OCI-LY1 (cell line): ENCODE measurements at regions not wholly inside any gene's neighbourhood (a gene's known extent, or its start where the extent isn't known, plus 50 kb on each side); places are given as distances from the start of the nearest gene placed in this dataset.

Source experiments
- H2AFZ ChIP-seq: fragments of 200-600 bp; sonication (generic), shearing (Covaris generic); 2 replicates; pipeline ENCODE4 v1.6.0; 2014; ENCODE audit warnings: antibody characterized with exemption, mild to moderate bottlenecking, low read length
- H3F3A ChIP-seq: fragments of 200-600 bp; sonication (generic), shearing (Covaris generic); 2 replicates; pipeline ENCODE4 v1.6.0; 2014; ENCODE audit warnings: mild to moderate bottlenecking, antibody characterized with exemption, low read length, moderate library complexity; ENCODE audit not compliant: insufficient read depth
- H3K27ac ChIP-seq: fragments of 200-600 bp; sonication (generic); 2 replicates; pipeline ENCODE4 v1.5.1; 2014; ENCODE audit warnings: low read length, mixed run types, mild to moderate bottlenecking, low read depth; ENCODE audit not compliant: poor library complexity, severe bottlenecking
- H3K27me3 ChIP-seq: fragments of 200-600 bp; sonication (generic); 2 replicates; pipeline ENCODE4 v1.6.0; 2014; ENCODE audit warnings: antibody characterized with exemption, mild to moderate bottlenecking, low read length, moderate library complexity; ENCODE audit not compliant: insufficient read depth
- H3K36me3 ChIP-seq: fragments of 200-600 bp; sonication (generic); 2 replicates; pipeline ENCODE4 v1.6.1; 2014; ENCODE audit warnings: mild to moderate bottlenecking, antibody characterized with exemption, low read length, moderate library complexity, mixed read lengths; ENCODE audit not compliant: insufficient read depth
- H3K4me1 ChIP-seq: fragments of 200-600 bp; sonication (generic); 2 replicates; pipeline ENCODE4 v1.5.1; 2014; ENCODE audit warnings: mild to moderate bottlenecking, low read length, moderate library complexity; ENCODE audit not compliant: insufficient read depth, severe bottlenecking
- H3K4me2 ChIP-seq: fragments of 200-600 bp; sonication (generic), shearing (Covaris generic); 2 replicates; pipeline ENCODE4 v1.6.1; 2014; ENCODE audit warnings: low read length
- H3K4me3 ChIP-seq: fragments of 200-600 bp; sonication (generic); 2 replicates; pipeline ENCODE4 v1.5.1; 2014; ENCODE audit warnings: low read length, low read depth, mild to moderate bottlenecking, mixed read lengths; ENCODE audit not compliant: poor library complexity, severe bottlenecking
- H3K79me2 ChIP-seq: fragments of 200-600 bp; shearing (Covaris generic); 2 replicates; pipeline ENCODE4 v1.6.1; 2016; ENCODE audit warnings: mixed run types, low read length, mixed read lengths; ENCODE audit not compliant: insufficient read depth
- H3K9ac ChIP-seq: fragments of 200-600 bp; sonication (generic), shearing (Covaris generic); 2 replicates; pipeline ENCODE4 v1.6.1; 2014; ENCODE audit warnings: mild to moderate bottlenecking, low read length, mixed read lengths
- H3K9me2 ChIP-seq: fragments of 200-600 bp; sonication (generic), shearing (Covaris generic); 2 replicates; pipeline ENCODE4 v1.6.1; 2014; ENCODE audit warnings: low read depth, mild to moderate bottlenecking, low read length, mixed read lengths
- H3K9me3 ChIP-seq: fragments of 200-600 bp; shearing (Covaris generic); 2 replicates; pipeline ENCODE4 v1.6.1; 2014; ENCODE audit warnings: low read length, mixed read lengths
- H4K20me1 ChIP-seq: fragments of 200-600 bp; sonication (generic), shearing (Covaris generic); 2 replicates; pipeline ENCODE4 v1.6.0; 2016; ENCODE audit warnings: mild to moderate bottlenecking, low read length; ENCODE audit not compliant: insufficient read depth
- CTCF ChIP-seq: fragments of 200-600 bp; sonication (generic), shearing (Covaris generic); IDR thresholded peaks from 2 replicates; pipeline ENCODE4 v1.5.1; 2017; ENCODE audit warnings: mild to moderate bottlenecking, antibody characterized with exemption, low read length, moderate library complexity, mixed read lengths
- EZH2 ChIP-seq: fragments of 200-600 bp; sonication (generic), shearing (Covaris generic); IDR thresholded peaks from 2 replicates; pipeline ENCODE4 v1.8.0; 2017; ENCODE audit warnings: borderline replicate concordance, mixed run types, mild to moderate bottlenecking, antibody characterized with exemption, low read length, moderate library complexity, mixed read lengths

GRCh38 chrX:8030361-8030760, 103.1 kb upstream of the PNPLA4 start:
- no peaks in the 10 kb centered on the region for H3K36me3 ChIP-seq
- H3K79me2 ChIP-seq, result no peaks in the 10 kb centered on the region
- H3K9ac ChIP-seq, result no peak overlapping the region
- no peaks in the 10 kb centered on the region for H4K20me1 ChIP-seq
- no peaks in the 10 kb centered on the region for H3K4me1 ChIP-seq
- H3K27ac ChIP-seq, result no peak overlapping the region
- TF ChIP-seq CTCF (no peak), EZH2 (no peak)
- H3K27me3 ChIP-seq, result no peaks in the 10 kb centered on the region
- no peak overlapping the region for H3K4me2 ChIP-seq
- H3F3A ChIP-seq, result no peaks in the 10 kb centered on the region
- H3K4me3 ChIP-seq, result no peak overlapping the region
- H3K9me3 ChIP-seq, result no peaks in the 10 kb centered on the region
- H3K9me2 ChIP-seq, result no peaks in the 10 kb centered on the region
- no peak overlapping the region for H2AFZ ChIP-seq

GRCh38 chrX:8027827-8028226, 100.6 kb upstream of the PNPLA4 start:
- no peak overlapping the region for H3K27ac ChIP-seq
- H4K20me1 ChIP-seq, result no peaks in the 10 kb centered on the region

GRCh38 chrX:8025705-8026104, 98.5 kb upstream of the PNPLA4 start:
- H3K4me2 ChIP-seq, result no peak overlapping the region
- no peak overlapping the region for H3K9ac ChIP-seq
- no peaks in the 10 kb centered on the region for H3K36me3 ChIP-seq
- H4K20me1 ChIP-seq, result no peaks in the 10 kb centered on the region
- no peak overlapping the region for H3K27ac ChIP-seq
- H3K9me2 ChIP-seq, result no peaks in the 10 kb centered on the region
- TF ChIP-seq EZH2 (no peak), CTCF (no peak)
- H3F3A ChIP-seq, result no peaks in the 10 kb centered on the region
- no peaks in the 10 kb centered on the region for H3K27me3 ChIP-seq
- H3K79me2 ChIP-seq, result no peaks in the 10 kb centered on the region
- H3K9me3 ChIP-seq, result no peaks in the 10 kb centered on the region
- H3K4me3 ChIP-seq, result no peak overlapping the region
- no peak overlapping the region for H2AFZ ChIP-seq
- H3K4me1 ChIP-seq, result no peaks in the 10 kb centered on the region

More at GRCh38 chrX:8027827-8028226, 100.6 kb upstream of the PNPLA4 start:
- no peak overlapping the region for H2AFZ ChIP-seq
- H3K9ac ChIP-seq, result no peak overlapping the region
- H3K4me2 ChIP-seq, result no peak overlapping the region
- no peaks in the 10 kb centered on the region for H3F3A ChIP-seq
- H3K4me3 ChIP-seq, result no peak overlapping the region
- H3K9me2 ChIP-seq, result no peaks in the 10 kb centered on the region
- H3K4me1 ChIP-seq, result no peaks in the 10 kb centered on the region
- no peaks in the 10 kb centered on the region for H3K9me3 ChIP-seq
- TF ChIP-seq CTCF, result no peak
- no peak for TF ChIP-seq EZH2
- H3K36me3 ChIP-seq, result no peaks in the 10 kb centered on the region
- no peaks in the 10 kb centered on the region for H3K79me2 ChIP-seq
- no peaks in the 10 kb centered on the region for H3K27me3 ChIP-seq
